OCI-M2 (cell line): ENCODE measurements at regions not wholly inside any gene's neighbourhood (a gene's known extent, or its start where the extent isn't known, plus 50 kb on each side); places are given as distances from the start of the nearest gene placed in this dataset.

Experiments
- DNase-seq: peaks from one replicate; lab custom pipeline; 2025; ENCODE audit not compliant: unreplicated experiment; lab: John Stamatoyannopoulos, UW

DNA sequence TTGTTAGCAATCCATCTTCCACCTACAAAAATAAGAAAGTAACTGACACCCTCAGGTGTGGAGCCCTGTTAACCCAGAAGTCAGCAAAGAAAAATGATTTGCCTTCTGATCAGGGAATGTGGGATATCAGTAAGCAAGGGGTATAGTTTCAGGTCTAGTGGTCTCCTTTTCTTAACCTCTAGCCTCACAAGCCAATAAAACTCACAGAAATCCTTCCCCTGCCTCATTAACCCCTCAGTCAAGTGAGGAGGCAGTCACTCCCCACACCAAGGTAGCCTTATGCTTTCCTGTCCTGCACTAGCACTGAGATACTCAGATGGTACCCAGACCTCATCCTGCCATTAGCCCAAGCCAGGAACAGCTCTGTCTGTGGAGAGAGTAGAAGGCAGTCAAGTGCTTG lies 103.4 kb upstream of the VASH1 start:
- no peak for DNase-seq

DNA sequence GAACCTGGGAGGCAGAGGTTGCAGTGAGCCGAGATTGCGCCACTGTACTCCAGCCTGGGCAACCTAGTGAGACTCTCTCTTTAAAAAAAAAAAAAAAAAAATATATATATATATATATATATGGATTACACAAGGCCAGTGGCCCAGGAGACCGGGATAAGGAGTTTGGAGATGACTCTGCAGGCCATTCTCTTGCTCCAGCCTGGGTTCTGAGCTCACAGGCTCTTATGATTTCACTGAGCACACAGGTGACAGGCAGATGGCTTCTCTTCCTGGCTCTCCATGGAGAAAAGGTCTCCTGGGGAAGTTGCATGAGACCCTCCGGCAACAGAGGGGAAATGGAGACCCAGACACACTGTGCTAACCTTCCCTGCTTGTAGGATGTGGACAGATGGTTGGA lies 98.7 kb upstream of the VASH1 start:
- no peak for DNase-seq

DNA sequence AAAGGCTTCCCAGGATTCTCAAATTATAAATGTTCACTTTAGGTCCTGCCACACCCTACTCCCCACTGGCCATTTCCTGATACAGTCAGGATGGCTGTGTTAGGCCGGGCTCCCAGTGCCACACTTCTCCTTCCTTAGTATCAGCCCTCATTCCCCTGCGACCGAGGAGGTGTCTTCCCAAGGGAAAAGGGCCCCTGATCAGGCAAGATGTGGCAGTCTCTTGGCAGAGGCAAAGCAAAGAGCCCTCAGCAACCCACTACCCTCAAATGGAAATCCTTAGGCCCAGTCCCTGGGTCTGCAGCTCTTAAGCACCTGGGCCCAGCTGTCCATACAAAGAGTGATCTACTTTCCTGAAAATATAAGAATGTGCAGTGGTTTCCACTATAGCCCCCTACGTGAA lies 96.5 kb upstream of the VASH1 start:
- no peak for DNase-seq

DNA sequence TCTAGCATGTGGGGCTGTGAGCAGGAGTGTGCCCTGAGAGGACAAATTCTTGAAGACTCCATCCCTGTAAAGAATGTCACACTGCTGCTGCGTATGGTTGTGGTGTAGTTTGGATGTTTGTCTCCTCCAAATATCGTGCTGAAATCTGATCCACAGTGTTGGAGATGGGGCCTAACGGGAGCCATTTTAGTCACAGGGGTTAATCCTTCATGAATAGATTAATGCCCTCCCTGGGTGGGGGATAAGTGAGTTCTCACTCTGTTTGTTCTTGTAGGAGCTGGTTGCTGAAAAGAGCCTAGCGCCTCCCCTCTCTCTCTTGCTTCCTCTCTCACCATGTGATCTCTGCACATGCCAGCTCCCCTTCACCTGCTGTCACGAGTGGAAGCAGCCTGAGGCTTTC lies 94.5 kb upstream of the VASH1 start:
- DNase-seq, result no peak

DNA sequence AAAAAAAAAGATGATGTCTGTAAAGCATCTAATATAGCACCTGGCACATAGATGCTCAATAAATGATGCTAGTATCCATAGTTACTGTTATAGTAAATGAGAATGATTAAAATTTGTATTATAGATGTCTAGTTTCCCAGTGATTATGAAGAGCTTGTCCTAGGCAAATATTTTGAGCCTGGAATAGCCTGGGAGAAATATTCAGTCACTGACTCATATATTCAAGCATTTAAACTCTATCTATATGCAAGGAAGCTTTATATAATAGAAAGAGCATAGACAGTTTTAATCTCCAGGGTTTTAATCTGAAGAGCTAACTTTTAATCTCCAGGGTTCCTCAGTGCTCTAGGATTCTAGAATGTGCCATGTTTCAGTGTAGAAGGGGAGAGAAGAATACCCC lies 91.5 kb upstream of the VASH1 start:
- no peak for DNase-seq

DNA sequence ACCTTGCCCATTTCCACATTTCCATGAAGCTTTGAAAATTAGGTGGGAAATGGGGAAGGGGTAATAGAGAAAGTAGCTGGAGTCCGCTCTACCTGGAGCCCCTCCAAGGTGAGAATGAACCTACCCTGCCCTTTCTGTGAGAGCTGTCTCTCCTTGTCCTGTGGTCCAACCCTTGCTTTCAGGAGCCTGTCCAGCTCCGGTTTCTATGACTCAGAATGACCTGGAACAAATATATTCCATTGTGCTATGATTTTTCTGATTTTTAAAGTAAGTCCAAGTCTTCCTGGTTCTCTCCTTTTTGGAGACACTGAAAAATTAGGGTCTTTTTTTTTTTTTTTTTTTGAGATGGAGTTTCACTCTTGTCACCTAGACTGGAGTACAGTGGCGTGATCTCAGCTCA lies 89.1 kb upstream of the VASH1 start:
- DNase-seq, result no peak

DNA sequence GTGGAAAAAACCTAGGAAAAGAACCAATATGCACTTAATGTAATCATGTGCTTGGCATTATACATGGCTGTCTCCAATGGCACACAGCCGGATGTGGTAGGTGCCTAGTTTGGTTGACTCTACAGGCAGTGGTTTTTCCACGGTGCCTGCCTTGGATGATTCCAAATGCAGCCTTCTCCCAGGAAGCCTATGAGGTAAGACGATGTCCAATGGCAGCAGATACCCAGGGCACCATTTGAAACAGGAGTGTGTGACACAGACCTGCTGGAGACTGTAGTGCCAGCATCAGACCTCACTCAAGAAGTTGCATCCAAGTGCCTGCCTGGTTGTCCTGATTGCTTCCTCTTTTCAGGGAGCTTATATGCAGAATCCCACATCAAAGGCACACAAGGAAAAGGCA lies 88.0 kb upstream of the VASH1 start:
- no peak for DNase-seq

DNA sequence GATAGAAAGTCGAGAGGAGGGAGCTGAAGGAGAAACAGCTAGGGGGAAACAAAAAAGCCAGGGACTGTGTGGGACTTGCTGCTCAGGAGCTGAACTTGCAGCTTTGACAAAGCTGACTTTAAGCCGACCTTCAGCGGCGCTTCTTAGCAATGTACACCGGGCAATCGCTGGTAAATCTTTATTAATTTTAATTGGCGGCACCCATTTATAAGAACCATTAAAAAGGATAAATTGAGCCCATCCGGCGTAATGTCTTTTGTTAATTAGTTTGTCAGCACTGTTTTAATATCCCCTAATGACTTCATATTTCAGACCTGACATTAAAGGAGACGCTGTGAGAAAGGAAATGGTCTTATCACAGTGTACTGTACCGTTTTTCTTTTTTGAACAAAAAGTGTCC lies 86.2 kb upstream of the VASH1 start:
- DNase-seq, result no peak

DNA sequence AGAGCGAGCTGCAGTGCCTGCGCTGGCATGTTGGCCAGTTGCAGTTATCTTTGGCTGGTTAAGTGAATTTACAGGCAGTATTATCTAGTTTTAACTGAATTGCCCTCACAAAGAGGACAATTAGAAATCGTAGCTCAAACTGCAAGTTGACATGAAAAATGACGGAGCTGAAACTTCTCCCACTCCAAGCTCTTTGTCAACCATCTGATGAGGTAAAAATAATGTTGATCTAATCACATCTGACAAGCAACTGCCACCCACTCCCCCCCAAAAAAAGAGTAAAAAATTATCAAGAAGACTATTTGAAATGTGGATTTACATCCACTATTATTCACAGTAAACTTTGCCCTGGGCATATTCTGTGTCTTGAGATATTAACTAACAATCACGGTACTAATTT lies 84.7 kb upstream of the VASH1 start:
- DNase-seq, result no peak

DNA sequence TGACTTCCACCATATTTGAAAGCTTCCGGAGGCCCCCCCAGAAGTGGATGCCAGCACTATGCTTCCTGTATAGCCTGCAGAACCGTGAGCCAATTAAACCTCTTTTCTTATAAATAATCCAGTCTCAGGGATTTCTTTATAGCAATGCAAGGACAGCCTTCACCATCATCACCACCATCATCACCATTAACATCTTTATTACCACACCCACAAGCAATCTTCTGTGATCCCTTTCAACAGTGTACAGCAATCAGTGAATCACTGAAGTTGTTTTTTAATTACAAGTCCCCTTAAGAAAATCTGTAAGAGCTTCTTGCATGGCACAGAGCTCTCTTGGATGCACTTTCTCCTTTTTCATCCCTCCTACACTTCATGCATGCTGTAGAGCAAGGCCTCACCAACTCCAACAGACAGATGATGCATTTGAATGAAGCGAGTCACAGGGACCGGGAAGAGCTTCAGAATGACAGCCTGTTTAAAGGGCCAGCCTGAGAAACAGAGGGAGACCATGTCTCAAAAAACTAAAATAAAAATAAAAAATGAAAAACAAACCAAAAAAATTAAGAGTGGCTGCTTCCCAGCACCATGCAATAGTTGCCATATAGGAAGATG lies 83.6 kb upstream of the VASH1 start:
- no peak for DNase-seq

DNA sequence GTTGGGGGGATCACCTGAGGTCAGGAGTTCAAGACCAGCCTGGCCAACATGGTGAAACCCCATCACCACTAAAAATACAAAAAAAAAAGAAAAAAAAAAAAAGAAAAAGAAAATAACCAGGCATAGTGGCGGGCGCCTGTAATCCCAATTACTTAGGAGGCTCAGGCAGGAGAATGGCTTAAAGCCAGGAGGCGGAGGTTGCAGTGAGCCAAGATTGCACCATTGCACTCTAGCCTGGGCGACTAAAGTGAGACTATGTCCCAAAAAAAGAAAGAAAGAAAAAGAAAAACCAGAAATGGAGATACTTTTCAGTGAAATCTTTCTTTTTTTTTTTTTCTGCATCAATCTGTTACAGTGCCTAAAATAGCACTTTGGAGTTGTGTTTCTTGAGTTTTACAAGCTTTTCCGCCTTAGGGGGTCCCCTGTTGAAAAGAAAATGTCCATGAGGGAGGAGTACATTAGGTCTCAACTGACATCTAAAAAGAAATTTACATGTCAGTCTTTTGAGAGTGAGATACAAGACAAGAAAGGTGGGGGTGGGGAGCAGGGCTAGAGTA lies 82.9 kb upstream of the VASH1 start:
- DNase-seq, result no peak

DNA sequence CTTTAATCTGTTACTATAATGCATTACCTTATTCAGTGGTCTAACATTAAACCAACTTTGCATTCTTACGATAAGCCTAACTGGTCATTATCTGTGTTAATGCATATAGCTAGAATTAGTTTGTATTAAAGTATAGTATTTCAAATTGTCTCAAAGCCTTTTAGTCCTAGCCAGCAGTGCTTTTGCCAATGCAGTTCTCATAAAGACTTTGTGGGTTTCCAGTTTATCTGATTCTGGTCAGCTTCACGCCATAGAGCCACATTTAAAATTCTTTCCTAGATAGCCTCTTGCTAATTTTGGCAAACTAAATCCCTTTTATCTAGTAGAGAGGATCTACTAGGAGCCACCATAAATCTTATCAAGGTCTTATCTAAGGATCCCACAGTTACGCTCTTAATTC lies 78.9 kb upstream of the VASH1 start:
- DNase-seq, result no peak

DNA sequence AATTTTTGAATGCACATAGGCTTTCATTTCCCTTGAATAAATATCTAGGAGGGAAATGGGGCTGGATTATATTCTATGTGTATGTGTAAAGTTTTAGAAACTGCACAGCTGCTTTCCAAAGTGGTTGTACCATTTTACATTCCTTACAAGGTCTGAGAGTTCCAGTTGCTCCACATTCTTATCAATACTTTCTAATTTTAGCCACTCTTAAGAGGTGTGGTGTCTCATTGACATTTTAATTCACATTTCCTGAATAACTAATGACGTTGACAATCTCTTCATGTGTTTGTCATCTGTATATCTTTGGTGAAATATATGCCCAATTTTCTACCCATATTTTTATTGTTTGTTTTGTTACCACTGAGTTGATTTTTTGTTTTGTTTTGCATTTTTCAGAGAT lies 74.6 kb upstream of the VASH1 start:
- no peak for DNase-seq

DNA sequence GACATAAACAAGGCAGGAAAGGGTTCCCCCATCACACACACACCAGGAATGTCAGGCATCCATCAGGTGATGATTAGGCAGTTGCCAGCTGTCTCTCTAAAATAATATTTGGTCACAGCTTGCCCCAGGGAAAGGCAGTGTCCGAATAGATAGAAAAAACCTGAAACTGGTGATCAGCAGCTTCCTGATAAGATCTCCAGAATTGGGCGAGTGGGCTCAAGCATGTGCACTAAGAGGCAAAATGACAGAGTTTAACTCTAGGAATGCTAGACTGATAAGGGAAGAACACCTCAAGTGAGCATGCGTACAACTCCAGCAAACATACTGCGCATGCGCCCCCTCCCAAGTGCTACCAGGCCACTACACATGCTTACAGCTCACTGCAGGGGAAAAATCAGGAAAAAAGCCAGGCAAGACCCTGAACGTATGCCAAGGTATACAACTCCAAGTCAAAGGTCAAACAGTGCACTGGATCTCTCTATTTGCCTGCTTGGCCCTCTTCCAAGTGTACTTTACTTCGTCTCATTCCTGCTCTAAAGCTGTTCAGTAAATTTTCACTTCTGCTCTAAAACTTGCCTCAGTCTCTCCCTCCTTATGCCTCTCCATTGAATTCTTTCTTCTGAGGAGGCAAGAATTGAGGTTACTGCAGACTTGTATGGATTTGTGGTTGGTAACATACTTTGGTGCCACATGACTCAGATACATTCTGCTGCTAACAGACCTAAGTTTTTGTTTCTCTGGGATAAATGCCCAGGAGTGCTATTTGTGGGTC lies 73.5 kb upstream of the VASH1 start:
- no peak for DNase-seq

DNA sequence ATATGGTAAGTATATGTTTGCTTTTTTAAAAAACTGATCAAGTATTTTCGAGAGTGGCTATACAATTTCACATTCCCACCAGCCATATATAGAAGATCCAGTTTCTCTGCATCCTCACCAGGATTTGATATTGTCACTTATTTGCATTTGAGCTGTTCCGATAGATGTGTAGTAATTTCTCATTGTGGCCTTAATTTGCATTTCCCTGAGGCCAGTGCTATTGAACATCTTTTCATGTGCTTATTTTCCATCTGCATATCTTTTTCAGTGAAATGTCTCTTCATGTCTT lies 72.9 kb upstream of the VASH1 start:
- DNase-seq, result no peak

DNA sequence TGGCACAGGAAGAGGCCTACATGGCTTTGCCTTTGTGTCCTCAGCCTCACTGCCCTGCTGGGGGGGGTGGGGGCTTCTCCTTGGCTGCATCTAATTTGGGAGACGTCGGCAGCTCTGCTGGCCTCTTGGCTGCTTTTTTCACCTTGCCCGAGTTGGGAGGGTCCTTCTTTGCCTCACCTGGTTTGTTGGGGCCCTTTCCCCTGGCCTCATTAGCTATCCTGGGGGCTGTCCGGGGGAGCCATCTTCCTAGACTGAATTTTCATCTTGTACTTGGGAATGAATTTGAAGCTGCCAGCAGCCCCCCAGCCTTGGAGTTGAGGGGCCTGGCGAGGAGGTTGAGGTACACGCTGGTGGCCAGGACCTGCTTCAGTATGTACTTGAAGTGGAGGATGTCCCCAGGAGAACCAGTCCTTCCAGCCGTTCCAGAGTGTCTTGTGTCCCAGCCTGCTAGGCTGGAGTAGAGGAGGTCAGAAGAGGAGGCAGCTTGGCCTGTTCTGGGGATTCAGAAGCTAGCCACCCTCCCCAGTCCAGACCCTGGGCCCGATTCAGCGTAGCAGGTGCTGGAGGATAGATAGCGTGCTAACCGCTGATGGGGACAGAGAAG lies 70.7 kb upstream of the VASH1 start:
- no peak for DNase-seq

DNA sequence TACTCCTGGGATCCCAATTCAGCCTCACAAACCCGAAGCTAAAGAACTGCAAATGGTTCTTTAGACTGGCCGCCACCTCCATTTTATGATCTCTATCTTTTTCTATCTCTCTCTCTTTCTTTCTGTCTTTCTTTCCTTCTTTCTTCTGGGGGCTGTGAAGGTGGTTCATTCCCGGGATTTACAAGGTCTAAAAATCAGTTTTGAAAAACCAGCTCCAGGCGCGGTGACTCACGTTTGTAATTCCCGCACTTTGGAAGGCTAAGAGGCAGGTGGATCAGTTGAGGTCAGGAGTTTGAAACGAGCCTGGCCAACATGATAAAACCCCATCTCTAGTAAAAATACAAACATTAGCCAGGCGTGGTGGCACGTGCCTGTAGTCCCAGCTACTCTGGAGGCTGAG lies 67.2 kb upstream of the VASH1 start:
- DNase-seq, result no peak

DNA sequence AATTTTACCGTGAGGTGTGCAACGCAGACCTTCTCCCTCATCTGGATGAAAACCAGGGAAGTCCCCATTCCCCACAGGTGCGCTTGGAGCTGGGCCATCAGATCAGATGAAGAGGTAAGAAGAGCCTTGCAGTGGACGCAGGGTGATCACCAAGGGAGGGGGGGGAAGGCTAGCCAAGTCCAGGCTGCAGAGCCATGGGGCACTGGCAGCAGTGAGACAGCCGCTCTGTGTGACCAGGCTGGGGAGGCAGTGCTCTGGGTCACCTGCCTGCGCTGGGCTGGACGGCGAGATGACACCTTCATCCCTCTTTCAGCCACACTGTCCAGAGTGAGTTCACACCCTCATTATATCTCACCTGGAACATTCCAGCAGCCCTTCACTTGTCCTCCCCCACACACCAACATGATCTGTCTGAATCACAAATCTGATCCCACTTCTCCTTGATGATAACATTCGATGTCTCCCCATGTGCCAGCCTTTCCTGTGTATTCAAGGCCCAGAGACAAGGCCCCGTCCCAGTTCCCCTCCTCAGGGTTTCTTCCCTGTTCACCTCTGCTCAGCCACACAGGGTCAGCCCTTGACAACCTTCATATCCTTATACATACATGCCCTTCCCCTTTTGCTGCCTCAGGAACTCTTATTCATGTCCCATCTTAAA lies 65.9 kb upstream of the VASH1 start:
- no peak for DNase-seq

DNA sequence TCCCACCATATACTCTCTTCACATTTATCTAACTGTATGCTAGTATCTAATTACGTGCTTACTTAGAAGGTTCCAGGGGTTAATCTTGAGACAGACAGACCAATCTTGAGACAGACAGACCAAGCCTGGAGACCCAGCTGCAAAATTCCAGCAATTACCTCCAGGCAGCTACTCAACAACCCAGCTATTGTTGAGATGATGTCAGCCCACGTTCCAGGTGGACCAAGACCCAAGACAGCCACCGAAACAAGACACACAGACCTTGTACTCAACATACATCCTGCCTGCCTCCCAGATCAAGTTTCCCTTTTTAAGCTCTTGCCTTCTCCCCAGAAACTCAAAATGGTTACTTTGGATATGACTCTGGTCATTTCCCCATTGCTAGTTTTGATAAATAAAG lies 64.9 kb upstream of the VASH1 start:
- DNase-seq, result no peak

DNA sequence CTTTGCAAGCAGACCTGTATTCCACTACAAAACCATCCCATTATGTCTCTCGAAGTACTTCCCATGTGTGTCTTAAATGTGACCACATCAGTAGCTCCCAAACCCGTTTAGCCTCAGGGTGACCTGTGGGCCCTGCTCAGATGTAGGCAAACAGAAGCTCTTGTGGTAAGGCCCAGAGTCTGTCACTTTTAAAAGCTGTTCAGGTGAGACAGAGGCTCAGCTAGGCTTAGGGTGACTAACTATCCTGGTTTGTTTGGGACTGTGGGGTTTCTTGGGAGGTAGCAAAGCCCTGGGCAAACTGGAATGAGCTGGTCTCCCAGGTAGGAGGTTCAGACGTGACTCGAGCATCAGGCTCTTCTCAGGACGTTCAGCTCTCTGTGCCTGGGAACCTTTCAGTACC lies 64.5 kb upstream of the VASH1 start:
- DNase-seq, result no peak

DNA sequence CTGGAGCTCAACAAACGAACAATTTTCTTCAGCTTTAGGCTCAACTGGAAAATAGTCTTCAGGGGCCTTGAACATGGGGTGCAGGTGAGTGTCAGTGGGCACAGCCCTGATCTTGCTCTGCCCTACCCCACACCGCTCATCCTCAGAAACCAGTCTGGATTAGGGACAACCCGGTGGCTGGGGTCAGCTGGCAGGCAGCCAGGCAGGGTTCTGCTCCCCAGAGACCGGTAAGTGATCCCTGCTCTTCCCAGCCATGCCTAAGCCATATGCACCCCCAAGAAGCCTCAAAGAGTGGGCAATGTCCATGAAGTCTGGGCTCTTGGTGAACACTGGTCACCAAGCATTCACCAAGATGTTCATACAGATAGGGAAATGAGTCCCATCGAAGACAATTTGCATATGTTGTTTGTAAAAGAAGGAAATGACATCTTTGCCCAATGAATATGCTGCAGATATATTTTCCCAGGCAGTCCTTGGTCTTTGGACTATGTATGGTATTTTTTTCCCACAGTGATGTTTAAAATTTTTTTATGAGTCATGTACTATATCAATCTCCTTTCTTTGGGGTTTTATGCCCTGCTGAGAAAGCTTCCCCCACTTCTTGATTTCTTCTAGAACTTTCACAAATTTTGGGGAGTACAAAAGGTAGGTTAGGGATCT lies 63.9 kb upstream of the VASH1 start:
- DNase-seq, result no peak

DNA sequence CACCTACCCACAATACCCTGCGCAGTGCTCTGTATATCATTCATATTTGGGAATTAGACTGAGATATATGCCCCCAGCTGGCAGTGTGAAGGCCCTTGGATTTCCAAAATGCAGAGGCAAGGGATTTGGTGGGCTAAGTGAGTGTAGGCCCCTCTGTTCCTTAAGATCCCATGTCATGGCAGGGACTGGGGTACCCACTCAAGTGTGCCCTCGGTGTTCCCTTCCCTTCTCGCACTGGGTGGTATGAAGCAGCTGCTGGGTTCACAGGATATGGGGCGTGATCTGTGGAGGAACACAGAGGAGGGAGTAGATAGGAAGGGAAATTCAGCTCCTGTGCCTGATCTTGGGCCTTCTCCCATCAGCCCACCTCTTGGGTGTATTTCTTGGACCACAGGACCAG lies 63.1 kb upstream of the VASH1 start:
- DNase-seq, result no peak
